ENCODE measurements at regions not wholly inside any gene's neighbourhood (a gene's known extent, or its start where the extent isn't known, plus 50 kb on each side); places are given as distances from the start of the nearest gene placed in this dataset.

DNA sequence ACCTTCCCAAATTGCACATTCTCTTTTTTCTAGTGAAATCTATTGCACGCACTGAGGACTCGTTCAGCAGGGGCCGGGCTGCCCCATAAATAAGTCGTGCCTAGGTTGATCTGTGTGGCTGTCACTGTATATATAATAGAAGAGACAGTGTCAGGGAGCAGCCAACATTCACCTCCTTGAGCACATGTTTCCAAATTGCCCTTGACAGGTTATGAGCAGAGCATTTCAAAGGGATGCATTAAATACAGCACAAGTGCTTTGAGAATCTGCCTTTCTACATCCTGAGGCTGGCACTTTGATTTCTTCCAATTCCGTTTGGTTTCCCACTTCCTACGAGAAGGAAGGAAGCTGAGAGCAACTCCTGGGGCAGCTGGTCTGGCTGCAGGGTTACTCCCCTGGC lies 291.2 kb downstream of the NPIPA8 start:
- H3K9ac ChIP-seq (ENCODE audit: insufficient read depth, low read depth, low read length) = no peak overlapping the region
- CTCF ChIA-PET (ENCODE audit: low intra/inter-chr PET ratio, low total read pairs) = no interaction called here
- DNase-seq (ENCODE audit: low spot score) = no peak
- WGBS (ENCODE audit: low lambda C conversion rate) = 14% methylated on average over 6 of the region's 6 CpGs
- BruUV-seq (replicated peaks) = no TSS peak
- no peaks in the 10 kb centered on the region for H3K9me3 ChIP-seq (ENCODE audit: low read length)
- no peaks in the 10 kb centered on the region for H4K20me1 ChIP-seq (ENCODE audit: insufficient read depth, low read length)
- no peaks in the 10 kb centered on the region for H3K79me2 ChIP-seq (ENCODE audit: insufficient read depth, low read length)
- no peaks in the 10 kb centered on the region for H3K27me3 ChIP-seq (ENCODE audit: control insufficient read depth in 1 of 2, insufficient read depth in 2 of 2, low read length in 2 of 2)
- in situ Hi-C loops (cut with HindIII; ENCODE audit: extremely low pct_ligation_motif_present, low pct_unique_long_range_greater_than_20kb) = no loop called here
- ATAC-seq = no peak
- H3K4me2 ChIP-seq (ENCODE audit: low read depth, low read length) = no peak overlapping the region
- no peaks in the 10 kb centered on the region for H3K36me3 ChIP-seq (replicated peaks in 1 of 2; ENCODE audit: control insufficient read depth in 1 of 2, insufficient read depth in 2 of 2, low read length in 2 of 2)
- H3K27ac ChIP-seq (ENCODE audit: extremely low read length, insufficient read depth, low read length) = no peak overlapping the region
- H3K4me1 ChIP-seq (ENCODE audit: insufficient read depth, low read length) = no peaks in the 10 kb centered on the region
- no peak overlapping the region for H3K4me3 ChIP-seq (replicated peaks in 1 of 3; ENCODE audit: insufficient read depth in 1 of 3, low read depth in 2 of 3, low read length in 3 of 3)
- no peak for FAIRE-seq
- H2AFZ ChIP-seq (ENCODE audit: low read length) = no peak overlapping the region
- intact Hi-C loops (cut with micrococcal nuclease; ENCODE audit: unreplicated experiment) = no loop called here
- POLR2A ChIA-PET = no interaction called here
- TF ChIP-seq, protein P1, sequence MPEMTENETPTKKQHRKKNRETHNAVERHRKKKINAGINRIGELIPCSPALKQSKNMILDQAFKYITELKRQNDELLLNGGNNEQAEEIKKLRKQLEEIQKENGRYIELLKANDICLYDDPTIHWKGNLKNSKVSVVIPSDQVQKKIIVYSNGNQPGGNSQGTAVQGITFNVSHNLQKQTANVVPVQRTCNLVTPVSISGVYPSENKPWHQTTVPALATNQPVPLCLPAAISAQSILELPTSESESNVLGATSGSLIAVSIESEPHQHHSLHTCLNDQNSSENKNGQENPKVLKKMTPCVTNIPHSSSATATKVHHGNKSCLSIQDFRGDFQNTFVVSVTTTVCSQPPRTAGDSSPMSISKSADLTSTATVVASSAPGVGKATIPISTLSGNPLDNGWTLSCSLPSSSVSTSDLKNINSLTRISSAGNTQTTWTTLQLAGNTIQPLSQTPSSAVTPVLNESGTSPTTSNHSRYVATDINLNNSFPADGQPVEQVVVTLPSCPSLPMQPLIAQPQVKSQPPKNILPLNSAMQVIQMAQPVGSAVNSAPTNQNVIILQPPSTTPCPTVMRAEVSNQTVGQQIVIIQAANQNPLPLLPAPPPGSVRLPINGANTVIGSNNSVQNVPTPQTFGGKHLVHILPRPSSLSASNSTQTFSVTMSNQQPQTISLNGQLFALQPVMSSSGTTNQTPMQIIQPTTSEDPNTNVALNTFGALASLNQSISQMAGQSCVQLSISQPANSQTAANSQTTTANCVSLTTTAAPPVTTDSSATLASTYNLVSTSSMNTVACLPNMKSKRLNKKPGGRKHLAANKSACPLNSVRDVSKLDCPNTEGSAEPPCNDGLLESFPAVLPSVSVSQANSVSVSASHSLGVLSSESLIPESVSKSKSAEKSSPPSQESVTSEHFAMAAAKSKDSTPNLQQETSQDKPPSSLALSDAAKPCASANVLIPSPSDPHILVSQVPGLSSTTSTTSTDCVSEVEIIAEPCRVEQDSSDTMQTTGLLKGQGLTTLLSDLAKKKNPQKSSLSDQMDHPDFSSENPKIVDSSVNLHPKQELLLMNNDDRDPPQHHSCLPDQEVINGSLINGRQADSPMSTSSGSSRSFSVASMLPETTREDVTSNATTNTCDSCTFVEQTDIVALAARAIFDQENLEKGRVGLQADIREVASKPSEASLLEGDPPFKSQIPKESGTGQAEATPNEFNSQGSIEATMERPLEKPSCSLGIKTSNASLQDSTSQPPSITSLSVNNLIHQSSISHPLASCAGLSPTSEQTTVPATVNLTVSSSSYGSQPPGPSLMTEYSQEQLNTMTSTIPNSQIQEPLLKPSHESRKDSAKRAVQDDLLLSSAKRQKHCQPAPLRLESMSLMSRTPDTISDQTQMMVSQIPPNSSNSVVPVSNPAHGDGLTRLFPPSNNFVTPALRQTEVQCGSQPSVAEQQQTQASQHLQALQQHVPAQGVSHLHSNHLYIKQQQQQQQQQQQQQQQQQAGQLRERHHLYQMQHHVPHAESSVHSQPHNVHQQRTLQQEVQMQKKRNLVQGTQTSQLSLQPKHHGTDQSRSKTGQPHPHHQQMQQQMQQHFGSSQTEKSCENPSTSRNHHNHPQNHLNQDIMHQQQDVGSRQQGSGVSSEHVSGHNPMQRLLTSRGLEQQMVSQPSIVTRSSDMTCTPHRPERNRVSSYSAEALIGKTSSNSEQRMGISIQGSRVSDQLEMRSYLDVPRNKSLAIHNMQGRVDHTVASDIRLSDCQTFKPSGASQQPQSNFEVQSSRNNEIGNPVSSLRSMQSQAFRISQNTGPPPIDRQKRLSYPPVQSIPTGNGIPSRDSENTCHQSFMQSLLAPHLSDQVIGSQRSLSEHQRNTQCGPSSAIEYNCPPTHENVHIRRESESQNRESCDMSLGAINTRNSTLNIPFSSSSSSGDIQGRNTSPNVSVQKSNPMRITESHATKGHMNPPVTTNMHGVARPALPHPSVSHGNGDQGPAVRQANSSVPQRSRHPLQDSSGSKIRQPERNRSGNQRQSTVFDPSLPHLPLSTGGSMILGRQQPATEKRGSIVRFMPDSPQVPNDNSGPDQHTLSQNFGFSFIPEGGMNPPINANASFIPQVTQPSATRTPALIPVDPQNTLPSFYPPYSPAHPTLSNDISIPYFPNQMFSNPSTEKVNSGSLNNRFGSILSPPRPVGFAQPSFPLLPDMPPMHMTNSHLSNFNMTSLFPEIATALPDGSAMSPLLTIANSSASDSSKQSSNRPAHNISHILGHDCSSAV (CRISPR knock-in tag; IDR thresholded peaks at IDR 0.05; ENCODE audit: borderline replicate concordance) = no peak
- no peak for TF ChIP-seq CCDC6 (CRISPR knock-in tag; IDR thresholded peaks at IDR 0.05)
- no peak for TF ChIP-seq MTA3 (CRISPR knock-in tag; IDR thresholded peaks at IDR 0.05)
- no peak for TF ChIP-seq EED (CRISPR knock-in tag; IDR thresholded peaks at IDR 0.05)
- TF ChIP-seq ZNF564 (CRISPR knock-in tag; IDR thresholded peaks at IDR 0.05) = no peak
- TF ChIP-seq ZBTB8A (CRISPR knock-in tag; IDR thresholded peaks at IDR 0.05; ENCODE audit: borderline replicate concordance, low read depth) = no peak
- no peak for TF ChIP-seq ZNF569 (CRISPR knock-in tag; IDR thresholded peaks at IDR 0.05; ENCODE audit: borderline replicate concordance)
- no peak for TF ChIP-seq IKZF5 (CRISPR knock-in tag; IDR thresholded peaks at IDR 0.05)
- TF ChIP-seq, protein P2, sequence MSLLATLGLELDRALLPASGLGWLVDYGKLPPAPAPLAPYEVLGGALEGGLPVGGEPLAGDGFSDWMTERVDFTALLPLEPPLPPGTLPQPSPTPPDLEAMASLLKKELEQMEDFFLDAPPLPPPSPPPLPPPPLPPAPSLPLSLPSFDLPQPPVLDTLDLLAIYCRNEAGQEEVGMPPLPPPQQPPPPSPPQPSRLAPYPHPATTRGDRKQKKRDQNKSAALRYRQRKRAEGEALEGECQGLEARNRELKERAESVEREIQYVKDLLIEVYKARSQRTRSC (CRISPR knock-in tag; IDR thresholded peaks at IDR 0.05; ENCODE audit: low read depth) = no peak
- no peak for TF ChIP-seq BRF2 (CRISPR knock-in tag; IDR thresholded peaks at IDR 0.05)
- no peak for TF ChIP-seq ZNF333 (CRISPR knock-in tag; IDR thresholded peaks at IDR 0.05; ENCODE audit: borderline replicate concordance)

All from HepG2 (cell line).